Hepatocyte (in vitro differentiated cells): ENCODE measurements at regions not wholly inside any gene's neighbourhood (a gene's known extent, or its start where the extent isn't known, plus 50 kb on each side); places are given as distances from the start of the nearest gene placed in this dataset.

Experiments used
- DNase-seq: peaks from one replicate; pipeline ENCODE4 v3.0.0-alpha.2; 2016; ENCODE audit warnings: low spot score
- H2AFZ ChIP-seq: fragments of 200-600 bp; sonication (generic); 2 replicates; pipeline ENCODE4 v1.6.0; 2016; ENCODE audit warnings: antibody characterized with exemption, mild to moderate bottlenecking
- H3K27ac ChIP-seq: fragments of 200-600 bp; sonication (generic); 2 replicates; pipeline ENCODE4 v1.5.1; 2016; ENCODE audit warnings: mild to moderate bottlenecking
- H3K27me3 ChIP-seq: fragments of 200-600 bp; sonication (generic); 2 replicates; pipeline ENCODE4 v1.6.1; 2016
- H3K36me3 ChIP-seq: fragments of 200-600 bp; sonication (generic); replicated peaks from 2 replicates; pipeline ENCODE4 v1.5.1; 2016; ENCODE audit warnings: low read depth; ENCODE audit not compliant: insufficient read depth
- H3K4me1 ChIP-seq: fragments of 200-600 bp; sonication (generic); 2 replicates; pipeline ENCODE4 v1.5.1; 2016; ENCODE audit warnings: mild to moderate bottlenecking, moderate library complexity; ENCODE audit not compliant: insufficient read depth
- H3K4me2 ChIP-seq: fragments of 200-600 bp; sonication (generic); 2 replicates; pipeline ENCODE4 v1.6.0; 2016
- H3K4me3 ChIP-seq: fragments of 200-600 bp; sonication (generic); 2 replicates; pipeline ENCODE4 v1.5.1; 2016; ENCODE audit warnings: mild to moderate bottlenecking
- H3K79me2 ChIP-seq: fragments of 200-600 bp; sonication (generic); 2 replicates; pipeline ENCODE4 v1.6.0; 2017; ENCODE audit warnings: mild to moderate bottlenecking
- H3K9me2 ChIP-seq: fragments of 200-600 bp; sonication (generic); replicated peaks from 2 replicates; pipeline ENCODE4 v1.6.0; 2017; ENCODE audit warnings: mild to moderate bottlenecking; ENCODE audit not compliant: insufficient read depth
- H3K9me3 ChIP-seq: fragments of 200-600 bp; sonication (generic); 2 replicates; pipeline ENCODE4 v1.5.1; 2016; ENCODE audit warnings: low read depth, mild to moderate bottlenecking
- H4K20me1 ChIP-seq: fragments of 200-600 bp; sonication (generic); 2 replicates; pipeline ENCODE4 v1.6.0; 2016; ENCODE audit warnings: mild to moderate bottlenecking; ENCODE audit not compliant: insufficient read depth, poor library complexity, severe bottlenecking
- CTCF ChIP-seq: fragments of 200-600 bp; sonication (generic); IDR thresholded peaks from 2 replicates; pipeline ENCODE4 v1.5.1; 2016; ENCODE audit warnings: antibody characterized with exemption, mild to moderate bottlenecking; ENCODE audit not compliant: poor library complexity
- EZH2 ChIP-seq: fragments of 200-600 bp; sonication (generic); IDR thresholded peaks from 2 replicates; pipeline ENCODE4 v1.6.1; 2016; ENCODE audit warnings: antibody characterized with exemption, mild to moderate bottlenecking, borderline replicate concordance
- EZH2phosphoT487 ChIP-seq: fragments of 200-600 bp; sonication (generic); IDR thresholded peaks from one replicate; pipeline ENCODE4 v1.6.1; 2018; ENCODE audit warnings: antibody characterized with exemption, mild to moderate bottlenecking, low read depth, moderate library complexity; ENCODE audit not compliant: unreplicated experiment, severe bottlenecking
- WGBS: methylation state at CpG from one replicate; pipeline ENCODE4 v1.1.6; 2016; ENCODE audit warnings: low lambda C conversion rate; ENCODE audit errors: missing lambda C conversion rate; 5-methylcytosine and 5-hydroxymethylcytosine counted together

DNA sequence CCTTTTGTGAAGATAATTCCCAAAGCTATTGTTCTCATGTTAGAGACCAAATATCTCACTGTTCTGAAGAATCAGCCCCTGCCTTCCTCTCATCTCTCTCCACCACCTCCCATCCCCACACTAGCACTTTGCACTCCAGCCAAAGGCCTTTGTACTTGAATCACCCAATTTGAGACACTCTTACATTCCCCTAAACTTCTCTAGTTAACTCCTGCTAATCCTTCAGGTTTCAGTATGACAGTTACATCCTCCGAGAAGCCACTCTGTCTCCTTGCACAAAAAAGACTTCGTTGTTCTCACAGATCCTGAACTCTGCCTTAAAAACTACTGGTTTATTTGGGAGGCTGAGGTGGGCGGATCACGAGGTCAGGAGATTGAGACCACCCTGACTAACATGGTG lies 227.5 kb downstream of the PIK3R1 start:
- TF ChIP-seq CTCF (no peak), EZH2phosphoT487 (no peak), EZH2 (no peak)
- Histone ChIP-seq H3K4me1 (peaks cover 6% of the 10 kb centered on the region), H2AFZ (no peak overlapping the region), H3K4me3 (no peak overlapping the region), H3K27me3 (no peaks in the 10 kb centered on the region), H3K9me2 (no peaks in the 10 kb centered on the region), H3K9me3 (no peaks in the 10 kb centered on the region), H3K36me3 (no peaks in the 10 kb centered on the region), H3K27ac (no peak overlapping the region), H3K4me2 (no peak overlapping the region), H3K79me2 (no peaks in the 10 kb centered on the region), H4K20me1 (no peaks in the 10 kb centered on the region)
- WGBS = 91% methylated on average over 4 of the region's 4 CpGs
- DNase-seq = no peak

GRCh38 chr5:68444048-68444447 lies 228.5 kb downstream of the PIK3R1 start:
- no peaks in the 10 kb centered on the region for H3K36me3 ChIP-seq
- no peak overlapping the region for H3K4me2 ChIP-seq
- H3K9me3 ChIP-seq = no peaks in the 10 kb centered on the region
- no peak for DNase-seq
- H3K27ac ChIP-seq = no peak overlapping the region
- H3K4me3 ChIP-seq = no peak overlapping the region
- no peaks in the 10 kb centered on the region for H3K9me2 ChIP-seq
- 97% methylated on average over 1 of the region's 1 CpG for WGBS
- no peaks in the 10 kb centered on the region for H3K27me3 ChIP-seq
- TF ChIP-seq EZH2phosphoT487 (no peak), CTCF (no peak), EZH2 (no peak)
- H3K4me1 ChIP-seq = peaks cover 4% of the 10 kb centered on the region
- no peaks in the 10 kb centered on the region for H4K20me1 ChIP-seq
- no peak overlapping the region for H2AFZ ChIP-seq
- H3K79me2 ChIP-seq = no peaks in the 10 kb centered on the region

DNA sequence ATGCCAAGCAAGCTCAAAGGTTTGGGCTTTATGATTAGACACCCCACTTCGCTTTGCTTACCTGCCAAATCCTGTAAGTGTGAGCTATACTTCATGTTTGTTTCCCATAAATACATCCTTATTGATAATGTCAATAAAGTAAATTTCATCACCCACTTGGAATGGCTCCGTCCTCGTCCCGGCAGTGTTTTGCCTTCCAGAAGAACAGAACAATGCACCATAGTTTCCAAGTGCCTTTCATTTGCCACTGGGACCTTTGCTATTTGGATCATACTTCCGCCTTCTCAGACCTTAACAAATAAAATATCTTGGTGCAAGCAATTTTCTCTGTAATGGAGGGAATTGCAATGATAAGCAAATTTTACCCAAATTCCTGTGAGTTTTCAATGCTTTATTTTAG lies 229.3 kb downstream of the PIK3R1 start:
- H3K9me2 ChIP-seq = no peaks in the 10 kb centered on the region
- H2AFZ ChIP-seq = no peak overlapping the region
- H3K9me3 ChIP-seq = no peaks in the 10 kb centered on the region
- H3K27me3 ChIP-seq = no peaks in the 10 kb centered on the region
- H3K27ac ChIP-seq = no peak overlapping the region
- H4K20me1 ChIP-seq = no peaks in the 10 kb centered on the region
- H3K79me2 ChIP-seq = no peaks in the 10 kb centered on the region
- H3K4me2 ChIP-seq = no peak overlapping the region
- WGBS = 94% methylated on average over 5 of the region's 5 CpGs
- no peak for DNase-seq
- no peaks in the 10 kb centered on the region for H3K4me1 ChIP-seq
- TF ChIP-seq EZH2 = no peak
- no peak for TF ChIP-seq CTCF
- no peak for TF ChIP-seq EZH2phosphoT487
- H3K36me3 ChIP-seq = no peaks in the 10 kb centered on the region
- no peak overlapping the region for H3K4me3 ChIP-seq
